ENCODE measurements at regions not wholly inside any gene's neighbourhood (a gene's known extent, or its start where the extent isn't known, plus 50 kb on each side); places are given as distances from the start of the nearest gene placed in this dataset.

DNA sequence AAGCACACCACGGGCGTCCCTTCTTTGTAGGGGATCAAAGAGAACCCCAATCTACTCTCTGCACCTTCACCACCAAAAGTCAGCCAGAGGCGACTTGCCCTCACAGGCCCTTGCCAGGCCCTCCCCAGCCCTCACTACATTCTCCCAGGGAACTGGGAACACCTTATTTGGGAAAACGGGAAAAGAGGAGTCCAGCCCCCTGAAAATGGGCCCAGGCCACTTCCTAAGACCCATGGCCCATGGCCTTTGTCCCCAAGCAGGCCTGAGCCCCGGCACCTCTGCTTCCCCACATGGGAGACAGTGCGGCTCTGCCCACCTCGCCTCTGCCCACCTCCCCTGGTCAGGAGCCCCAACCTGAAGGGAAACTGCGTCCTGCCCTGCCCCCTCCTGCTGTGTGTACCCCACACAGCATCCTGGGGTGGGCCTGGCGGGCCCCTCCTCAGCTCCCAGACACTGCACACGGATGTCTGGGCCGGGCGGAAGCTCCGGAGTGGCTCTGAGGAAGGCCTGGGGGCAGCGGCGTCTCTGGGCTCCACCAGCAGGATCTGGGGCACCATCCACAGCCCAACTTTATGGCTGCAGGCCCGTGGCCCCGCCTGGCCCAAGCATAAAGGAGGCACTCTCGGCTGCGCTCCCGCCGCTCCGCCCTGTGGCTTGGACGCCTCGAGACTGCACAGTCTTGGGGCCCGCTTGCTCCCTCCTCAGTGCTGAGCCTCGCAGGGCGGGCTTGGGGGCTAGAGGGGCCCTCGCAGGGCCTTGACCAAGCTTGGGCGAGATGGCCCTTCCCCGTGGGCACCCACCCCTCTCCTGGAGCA lies 70.3 kb upstream of the GPC1 start:
- no peak for TF ChIP-seq POLR2A (IDR thresholded peaks at IDR 0.05)
- TF ChIP-seq, protein P1, sequence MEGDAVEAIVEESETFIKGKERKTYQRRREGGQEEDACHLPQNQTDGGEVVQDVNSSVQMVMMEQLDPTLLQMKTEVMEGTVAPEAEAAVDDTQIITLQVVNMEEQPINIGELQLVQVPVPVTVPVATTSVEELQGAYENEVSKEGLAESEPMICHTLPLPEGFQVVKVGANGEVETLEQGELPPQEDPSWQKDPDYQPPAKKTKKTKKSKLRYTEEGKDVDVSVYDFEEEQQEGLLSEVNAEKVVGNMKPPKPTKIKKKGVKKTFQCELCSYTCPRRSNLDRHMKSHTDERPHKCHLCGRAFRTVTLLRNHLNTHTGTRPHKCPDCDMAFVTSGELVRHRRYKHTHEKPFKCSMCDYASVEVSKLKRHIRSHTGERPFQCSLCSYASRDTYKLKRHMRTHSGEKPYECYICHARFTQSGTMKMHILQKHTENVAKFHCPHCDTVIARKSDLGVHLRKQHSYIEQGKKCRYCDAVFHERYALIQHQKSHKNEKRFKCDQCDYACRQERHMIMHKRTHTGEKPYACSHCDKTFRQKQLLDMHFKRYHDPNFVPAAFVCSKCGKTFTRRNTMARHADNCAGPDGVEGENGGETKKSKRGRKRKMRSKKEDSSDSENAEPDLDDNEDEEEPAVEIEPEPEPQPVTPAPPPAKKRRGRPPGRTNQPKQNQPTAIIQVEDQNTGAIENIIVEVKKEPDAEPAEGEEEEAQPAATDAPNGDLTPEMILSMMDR (IDR thresholded peaks at IDR 0.05): no peak
